Lower lobe of right lung (tissue), 2 donors: ENCODE measurements at regions not wholly inside any gene's neighbourhood (a gene's known extent, or its start where the extent isn't known, plus 50 kb on each side); places are given as distances from the start of the nearest gene placed in this dataset.
"Not testable (repeated sequence)": the region's sequence is repeated elsewhere in the genome, so short reads cannot be mapped to it uniquely, and the experiment has no call there.

Source experiments
- ATAC-seq, 2 donors: fragments of 200-7000 bp; cut with Tn5 transposase; one replicate each; pipeline ENCODE4 v1.9.1; 2020 to 2022; ENCODE audit warnings: mild to moderate bottlenecking in 2 of 2, moderate library complexity in 2 of 2
- DNase-seq: peaks from one replicate; pipeline ENCODE4 v3.0.0-alpha.2; 2020
- H3K27ac ChIP-seq: fragments of 200-600 bp; one replicate; pipeline ENCODE4 v1.8.0; 2022
- H3K27me3 ChIP-seq: fragments of 200-600 bp; one replicate; pipeline ENCODE4 v1.8.0; 2022; ENCODE audit warnings: low read depth
- H3K36me3 ChIP-seq: fragments of 200-600 bp; one replicate; pipeline ENCODE4 v1.8.0; 2022; ENCODE audit warnings: mild to moderate bottlenecking
- H3K4me1 ChIP-seq: fragments of 200-600 bp; one replicate; pipeline ENCODE4 v1.8.0; 2022
- H3K4me3 ChIP-seq: fragments of 200-600 bp; one replicate; pipeline ENCODE4 v1.8.0; 2022; ENCODE audit warnings: mild to moderate bottlenecking
- H3K9me3 ChIP-seq: fragments of 200-600 bp; one replicate; pipeline ENCODE4 v1.8.0; 2022
- intact Hi-C: fragments of 100-400 bp; cut with DNase I; formaldehyde crosslinking; loops from one replicate; pipeline ENCODE4 v1.11.0; 2022
- TF ChIP-seq, protein P1 (sequence below): fragments of 200-600 bp; IDR thresholded peaks from one replicate; pipeline ENCODE4 v1.8.0; 2022; ENCODE audit warnings: antibody characterized with exemption, mild to moderate bottlenecking
- donor health status: DM: no; HTN: yes; CAD: no; lungs with severe emphysema.

DNA sequence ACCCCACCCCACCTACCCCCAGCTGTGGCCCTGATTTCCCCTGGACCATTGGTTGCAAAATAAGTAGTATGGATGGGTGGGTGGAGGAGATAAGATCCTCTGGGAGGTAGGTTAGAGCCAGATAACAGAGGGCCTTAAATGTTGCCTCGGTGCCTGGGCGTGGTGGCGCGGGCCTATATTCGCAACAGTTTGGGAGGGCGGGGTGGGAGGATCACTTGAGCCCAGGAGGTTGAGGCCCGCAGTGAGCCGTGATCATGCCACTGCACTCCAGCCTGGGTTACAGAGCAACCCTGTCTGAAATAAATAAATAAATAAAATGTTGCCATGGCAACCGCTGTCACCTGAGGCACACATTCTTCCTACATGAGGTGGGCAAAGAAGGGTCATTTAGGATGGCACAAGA, 103.3 kb upstream of the GATA6 start:
- no peak overlapping the region for H3K27ac ChIP-seq
- H3K4me3 ChIP-seq, result no peak overlapping the region
- no peaks in the 10 kb centered on the region for H3K27me3 ChIP-seq
- no peak for DNase-seq
- intact Hi-C loops, result no loop called here
- no peaks in the 10 kb centered on the region for H3K36me3 ChIP-seq
- H3K9me3 ChIP-seq, result no peaks in the 10 kb centered on the region
- H3K4me1 ChIP-seq, result no peaks in the 10 kb centered on the region
- TF ChIP-seq, protein P1, sequence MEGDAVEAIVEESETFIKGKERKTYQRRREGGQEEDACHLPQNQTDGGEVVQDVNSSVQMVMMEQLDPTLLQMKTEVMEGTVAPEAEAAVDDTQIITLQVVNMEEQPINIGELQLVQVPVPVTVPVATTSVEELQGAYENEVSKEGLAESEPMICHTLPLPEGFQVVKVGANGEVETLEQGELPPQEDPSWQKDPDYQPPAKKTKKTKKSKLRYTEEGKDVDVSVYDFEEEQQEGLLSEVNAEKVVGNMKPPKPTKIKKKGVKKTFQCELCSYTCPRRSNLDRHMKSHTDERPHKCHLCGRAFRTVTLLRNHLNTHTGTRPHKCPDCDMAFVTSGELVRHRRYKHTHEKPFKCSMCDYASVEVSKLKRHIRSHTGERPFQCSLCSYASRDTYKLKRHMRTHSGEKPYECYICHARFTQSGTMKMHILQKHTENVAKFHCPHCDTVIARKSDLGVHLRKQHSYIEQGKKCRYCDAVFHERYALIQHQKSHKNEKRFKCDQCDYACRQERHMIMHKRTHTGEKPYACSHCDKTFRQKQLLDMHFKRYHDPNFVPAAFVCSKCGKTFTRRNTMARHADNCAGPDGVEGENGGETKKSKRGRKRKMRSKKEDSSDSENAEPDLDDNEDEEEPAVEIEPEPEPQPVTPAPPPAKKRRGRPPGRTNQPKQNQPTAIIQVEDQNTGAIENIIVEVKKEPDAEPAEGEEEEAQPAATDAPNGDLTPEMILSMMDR, result no peak
- ATAC-seq, result no peak

GRCh38 chr18:22067109-22067508, 102.3 kb upstream of the GATA6 start:
- no peak overlapping the region for H3K27ac ChIP-seq
- H3K36me3 ChIP-seq, result no peaks in the 10 kb centered on the region
- intact Hi-C loops, result no loop called here
- DNase-seq (no peak), ATAC-seq (no peak)
- no peak overlapping the region for H3K4me3 ChIP-seq
- no peaks in the 10 kb centered on the region for H3K9me3 ChIP-seq
- no peaks in the 10 kb centered on the region for H3K4me1 ChIP-seq
- H3K27me3 ChIP-seq, result no peaks in the 10 kb centered on the region
- TF ChIP-seq, protein P1, result no peak

GRCh38 chr18:22067682-22068081, 101.7 kb upstream of the GATA6 start:
- no peak overlapping the region for H3K4me3 ChIP-seq
- TF ChIP-seq, protein P1, result no peak
- no peaks in the 10 kb centered on the region for H3K4me1 ChIP-seq
- no peaks in the 10 kb centered on the region for H3K9me3 ChIP-seq
- no peak for DNase-seq
- no peak for ATAC-seq
- H3K27ac ChIP-seq, result no peak overlapping the region
- no peaks in the 10 kb centered on the region for H3K36me3 ChIP-seq
- no peaks in the 10 kb centered on the region for H3K27me3 ChIP-seq
- intact Hi-C loops, result no loop called here

DNA sequence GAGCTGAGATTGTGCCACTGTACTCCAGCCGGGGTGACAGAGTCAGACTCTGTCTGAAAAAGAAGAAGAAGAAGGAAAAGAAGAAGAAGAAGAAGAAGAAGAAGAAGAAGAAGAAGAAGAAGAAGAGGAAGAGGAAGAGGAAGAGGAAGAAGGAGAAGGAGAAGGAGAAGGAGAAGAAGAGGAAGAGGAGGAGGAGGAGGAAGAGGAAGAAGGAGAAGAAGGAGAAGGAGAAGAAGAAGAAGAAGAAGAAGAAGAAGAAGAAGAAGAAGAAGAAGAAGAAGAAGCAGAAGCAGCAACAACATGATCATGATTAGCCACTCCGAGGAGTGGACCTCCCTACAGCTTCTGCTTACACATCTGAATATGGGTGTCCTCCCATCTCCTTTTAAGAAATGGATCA, 100.6 kb upstream of the GATA6 start:
- H3K27me3 ChIP-seq, DNase-seq, H3K27ac ChIP-seq, H3K4me1 ChIP-seq, H3K9me3 ChIP-seq, H3K4me3 ChIP-seq, H3K36me3 ChIP-seq, intact Hi-C loops, ATAC-seq: not testable (repeated sequence)

GRCh38 chr18:22069916-22070315, 99.5 kb upstream of the GATA6 start:
- ATAC-seq (no peak), DNase-seq (no peak)
- H3K27ac ChIP-seq, result no peak overlapping the region
- intact Hi-C loops, result no loop called here
- H3K4me1 ChIP-seq, result no peaks in the 10 kb centered on the region
- no peaks in the 10 kb centered on the region for H3K9me3 ChIP-seq
- TF ChIP-seq, protein P1, result no peak
- H3K27me3 ChIP-seq, result no peaks in the 10 kb centered on the region
- H3K4me3 ChIP-seq, result no peak overlapping the region
- H3K36me3 ChIP-seq, result no peaks in the 10 kb centered on the region

- Histone ChIP-seq H3K27me3 (no peaks in the 10 kb centered on the region), H3K9me3 (no peaks in the 10 kb centered on the region), H3K4me3 (no peak overlapping the region), H3K4me1 (no peaks in the 10 kb centered on the region), H3K36me3 (no peaks in the 10 kb centered on the region), H3K27ac (no peak overlapping the region)
- ATAC-seq (no peak), DNase-seq (no peak)
- TF ChIP-seq, protein P1, result no peak
- intact Hi-C loops, result no loop called here
Observed at GRCh38 chr18:22073411-22073810, 96.0 kb upstream of the GATA6 start.
